GM21619 (cell line): ENCODE measurements at regions not wholly inside any gene's neighbourhood (a gene's known extent, or its start where the extent isn't known, plus 50 kb on each side); places are given as distances from the start of the nearest gene placed in this dataset.

Experiments
- ATAC-seq: cut with Tn5 transposase; IDR thresholded peaks from one replicate; pipeline ENCODE4 v1.9.1; 2021; ENCODE audit not compliant: unreplicated experiment

GRCh38 chr20:11792568-11792953 lies 125.1 kb upstream of the BTBD3 start:
- ATAC-seq = no peak

- no peak for ATAC-seq
Observed at GRCh38 chr20:11794525-11794924, 123.2 kb upstream of the BTBD3 start.

- no peak for ATAC-seq
Observed at GRCh38 chr20:11795071-11795615, 122.5 kb upstream of the BTBD3 start.

GRCh38 chr20:11796026-11796425 lies 121.7 kb upstream of the BTBD3 start:
- ATAC-seq = no peak

- no peak for ATAC-seq
Observed at GRCh38 chr20:11797156-11797555, 120.5 kb upstream of the BTBD3 start.

GRCh38 chr20:11799281-11799684 lies 118.4 kb upstream of the BTBD3 start:
- ATAC-seq = no peak

- no peak for ATAC-seq
Observed at GRCh38 chr20:11807054-11808048, 110.3 kb upstream of the BTBD3 start.

GRCh38 chr20:11808841-11809240 lies 108.9 kb upstream of the BTBD3 start:
- ATAC-seq = no peak

- ATAC-seq = no peak
Observed at GRCh38 chr20:11810311-11811083, 107.2 kb upstream of the BTBD3 start.

GRCh38 chr20:11813106-11813890 lies 104.4 kb upstream of the BTBD3 start:
- ATAC-seq = no peak

- no peak for ATAC-seq
Observed at GRCh38 chr20:11814267-11814666, 103.4 kb upstream of the BTBD3 start.

- no peak for ATAC-seq
Observed at GRCh38 chr20:11820838-11821237, 96.9 kb upstream of the BTBD3 start.

GRCh38 chr20:11822540-11822794 lies 95.2 kb upstream of the BTBD3 start:
- no peak for ATAC-seq

GRCh38 chr20:11826334-11826733 lies 91.4 kb upstream of the BTBD3 start:
- no peak for ATAC-seq

- ATAC-seq = no peak
Observed at GRCh38 chr20:11832397-11832796, 85.3 kb upstream of the BTBD3 start.

GRCh38 chr20:11832851-11833250 lies 84.8 kb upstream of the BTBD3 start:
- no peak for ATAC-seq

GRCh38 chr20:11833825-11834224 lies 83.9 kb upstream of the BTBD3 start:
- no peak for ATAC-seq

GRCh38 chr20:11838076-11838636 lies 79.5 kb upstream of the BTBD3 start:
- ATAC-seq = no peak

GRCh38 chr20:11841972-11842461 lies 75.7 kb upstream of the BTBD3 start:
- ATAC-seq = no peak

GRCh38 chr20:11843289-11843688 lies 74.4 kb upstream of the BTBD3 start:
- ATAC-seq = no peak

- ATAC-seq = no peak
Observed at GRCh38 chr20:11844691-11845090, 73.0 kb upstream of the BTBD3 start.
